Upper lobe of right lung (tissue), 1 donor: ENCODE measurements at regions not wholly inside any gene's neighbourhood (a gene's known extent, or its start where the extent isn't known, plus 50 kb on each side); places are given as distances from the start of the nearest gene placed in this dataset.

Source experiments
- ATAC-seq: fragments of 200-7000 bp; cut with Tn5 transposase; one replicate; pipeline ENCODE4 v1.9.1; 2020; ENCODE audit warnings: mild to moderate bottlenecking, moderate library complexity
- DNase-seq: peaks from one replicate; pipeline ENCODE4 v3.0.0-alpha.2; 2020
- H3K27ac ChIP-seq: fragments of 200-600 bp; one replicate; pipeline ENCODE4 v1.8.0; 2022
- H3K27me3 ChIP-seq: fragments of 200-600 bp; one replicate; pipeline ENCODE4 v1.8.0; 2022; ENCODE audit warnings: mild to moderate bottlenecking
- H3K36me3 ChIP-seq: fragments of 200-600 bp; one replicate; pipeline ENCODE4 v1.8.0; 2022
- H3K4me1 ChIP-seq: fragments of 200-600 bp; one replicate; pipeline ENCODE4 v1.8.0; 2022
- H3K4me3 ChIP-seq: fragments of 200-600 bp; one replicate; pipeline ENCODE4 v1.8.0; 2022; ENCODE audit warnings: mild to moderate bottlenecking
- H3K9me3 ChIP-seq: fragments of 200-600 bp; one replicate; pipeline ENCODE4 v1.8.0; 2022
- CTCF ChIP-seq: fragments of 200-600 bp; IDR thresholded peaks from one replicate; pipeline ENCODE4 v1.8.0; 2022; ENCODE audit warnings: antibody characterized with exemption
- intact Hi-C: fragments of 100-400 bp; cut with DNase I; formaldehyde crosslinking; loops from one replicate; pipeline ENCODE4 v1.11.0; 2022
- donor health status: DM: no; HTN: yes; CAD: no; lungs with severe emphysema.

- H3K4me1 ChIP-seq, result no peaks in the 10 kb centered on the region
- DNase-seq (no peak), ATAC-seq (no peak)
- H3K27ac ChIP-seq, result no peak overlapping the region
- TF ChIP-seq CTCF, result no peak
- intact Hi-C loops, result no loop called here
- H3K9me3 ChIP-seq, result no peaks in the 10 kb centered on the region
- no peaks in the 10 kb centered on the region for H3K36me3 ChIP-seq
- H3K4me3 ChIP-seq, result no peak overlapping the region
- H3K27me3 ChIP-seq, result no peaks in the 10 kb centered on the region
These were observed 759.9 kb downstream of the KCNJ2 start for GRCh38 chr17:70929226-70929625.

DNA sequence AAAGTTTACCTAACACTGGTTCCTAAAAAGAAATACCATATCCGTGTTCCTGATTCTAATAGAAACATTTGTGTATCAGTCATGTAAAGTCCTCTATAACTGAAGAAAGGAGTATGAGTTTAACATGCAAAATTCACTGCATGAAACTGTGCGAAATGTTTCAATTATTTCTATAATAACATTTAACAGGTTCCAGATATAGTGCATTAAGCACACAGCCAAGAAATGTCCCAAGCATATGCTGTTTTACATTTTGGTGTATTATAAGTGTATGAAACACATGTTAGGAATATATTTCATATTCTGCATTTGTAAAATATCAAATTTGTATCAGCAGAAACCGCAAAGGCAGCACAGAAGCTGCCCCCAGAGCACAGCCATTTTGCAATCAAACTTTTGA, 764.9 kb downstream of the KCNJ2 start:
- Histone ChIP-seq H3K27me3 (no peaks in the 10 kb centered on the region), H3K27ac (no peak overlapping the region), H3K4me3 (no peak overlapping the region), H3K4me1 (no peaks in the 10 kb centered on the region), H3K9me3 (no peaks in the 10 kb centered on the region), H3K36me3 (no peaks in the 10 kb centered on the region)
- TF ChIP-seq CTCF, result no peak
- DNase-seq, result no peak
- no peak for ATAC-seq
- intact Hi-C loops, result no loop called here

DNA sequence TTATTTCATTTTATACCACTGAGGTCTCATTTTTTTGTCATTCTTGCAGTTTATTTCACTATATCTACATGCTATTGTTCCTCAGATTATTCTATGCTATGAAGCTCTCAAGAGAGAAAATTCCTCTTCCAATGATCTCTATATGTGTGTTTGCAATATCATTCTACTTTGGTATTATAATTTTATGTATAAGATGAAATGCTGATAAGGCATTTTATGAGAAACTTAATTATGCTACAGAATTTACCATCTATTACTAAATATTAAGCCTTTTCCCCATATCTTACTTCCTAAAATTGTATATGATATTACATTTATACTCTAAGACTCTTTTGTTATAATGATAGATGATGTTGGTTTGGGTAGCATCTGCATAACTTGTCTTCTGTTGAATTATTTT, 765.5 kb downstream of the KCNJ2 start:
- intact Hi-C loops, result no loop called here
- no peak overlapping the region for H3K4me3 ChIP-seq
- no peaks in the 10 kb centered on the region for H3K27me3 ChIP-seq
- no peak overlapping the region for H3K27ac ChIP-seq
- H3K4me1 ChIP-seq, result no peaks in the 10 kb centered on the region
- no peak for TF ChIP-seq CTCF
- H3K9me3 ChIP-seq, result no peaks in the 10 kb centered on the region
- DNase-seq (no peak), ATAC-seq (no peak)
- H3K36me3 ChIP-seq, result no peaks in the 10 kb centered on the region

GRCh38 chr17:70936724-70937123, 767.4 kb downstream of the KCNJ2 start:
- no peak for DNase-seq
- intact Hi-C loops, result no loop called here
- no peak for TF ChIP-seq CTCF

GRCh38 chr17:70938336-70938735, 769.0 kb downstream of the KCNJ2 start:
- Histone ChIP-seq H3K4me1 (no peaks in the 10 kb centered on the region), H3K27ac (no peak overlapping the region), H3K27me3 (no peaks in the 10 kb centered on the region), H3K36me3 (no peaks in the 10 kb centered on the region), H3K9me3 (no peaks in the 10 kb centered on the region), H3K4me3 (no peak overlapping the region)
- intact Hi-C loops, result no loop called here
- ATAC-seq (peak; percentile 48), DNase-seq (no peak)
- no peak for TF ChIP-seq CTCF

More at GRCh38 chr17:70936724-70937123, 767.4 kb downstream of the KCNJ2 start:
- H3K9me3 ChIP-seq, result no peaks in the 10 kb centered on the region
- no peaks in the 10 kb centered on the region for H3K36me3 ChIP-seq
- no peak overlapping the region for H3K4me3 ChIP-seq
- no peaks in the 10 kb centered on the region for H3K27me3 ChIP-seq
- H3K4me1 ChIP-seq, result no peaks in the 10 kb centered on the region
- no peak for ATAC-seq
- no peak overlapping the region for H3K27ac ChIP-seq

DNA sequence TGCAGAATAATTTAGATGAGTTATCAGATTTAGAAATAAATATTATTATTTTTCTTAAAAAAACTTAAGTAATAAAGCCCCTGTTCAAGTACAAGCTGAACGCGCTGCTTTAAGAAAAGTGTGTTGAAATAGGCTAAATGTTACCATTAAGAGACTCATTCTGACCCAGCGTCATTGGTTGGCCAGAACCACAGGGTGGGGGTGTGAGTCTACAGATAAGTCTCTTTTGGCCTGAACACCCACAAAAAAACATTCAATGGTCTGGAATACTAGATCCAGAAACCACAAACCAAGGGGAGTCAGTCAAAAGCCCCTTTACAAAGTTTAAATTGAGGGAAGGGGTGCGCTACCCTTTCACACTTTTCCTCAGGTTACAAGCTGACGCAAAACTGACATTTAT, 776.1 kb downstream of the KCNJ2 start:
- ATAC-seq (no peak), DNase-seq (no peak)
- Histone ChIP-seq H3K36me3 (no peaks in the 10 kb centered on the region), H3K27ac (no peak overlapping the region), H3K4me1 (no peaks in the 10 kb centered on the region), H3K27me3 (no peaks in the 10 kb centered on the region), H3K9me3 (peaks cover 6% of the 10 kb centered on the region), H3K4me3 (no peak overlapping the region)
- TF ChIP-seq CTCF, result no peak
- intact Hi-C loops, result no loop called here
